Islet precursor cell (in vitro differentiated cells): ENCODE measurements at regions not wholly inside any gene's neighbourhood (a gene's known extent, or its start where the extent isn't known, plus 50 kb on each side); places are given as distances from the start of the nearest gene placed in this dataset.

Experiments used
- DNase-seq: peaks from one replicate; pipeline ENCODE4 v3.0.0-alpha.2; 2018

- DNase-seq, result no peak
Measured at GRCh38 chr12:82029936-82030335, 270.8 kb upstream of the PPFIA2 start.

- no peak for DNase-seq
Measured at GRCh38 chr12:82028772-82029171, 269.6 kb upstream of the PPFIA2 start.

- no peak for DNase-seq
Measured at GRCh38 chr12:82027612-82028011, 268.5 kb upstream of the PPFIA2 start.

GRCh38 chr12:82025462-82025861 lies 266.3 kb upstream of the PPFIA2 start:
- no peak for DNase-seq

GRCh38 chr12:82019533-82019932 lies 260.4 kb upstream of the PPFIA2 start:
- DNase-seq, result no peak

GRCh38 chr12:82015623-82016347 lies 256.6 kb upstream of the PPFIA2 start:
- DNase-seq, result no peak

- no peak for DNase-seq
Measured at GRCh38 chr12:82012176-82012575, 253.0 kb upstream of the PPFIA2 start.

- no peak for DNase-seq
Measured at GRCh38 chr12:82009524-82009923, 250.4 kb upstream of the PPFIA2 start.

GRCh38 chr12:82008251-82008650 lies 249.1 kb upstream of the PPFIA2 start:
- no peak for DNase-seq

GRCh38 chr12:81998761-81999378 lies 239.7 kb upstream of the PPFIA2 start:
- DNase-seq, result no peak

- peak; percentile 74 for DNase-seq
Measured at GRCh38 chr12:81992461-81992860, 233.3 kb upstream of the PPFIA2 start.

GRCh38 chr12:81991868-81992267 lies 232.7 kb upstream of the PPFIA2 start:
- DNase-seq, result no peak

GRCh38 chr12:81988362-81988761 lies 229.2 kb upstream of the PPFIA2 start:
- no peak for DNase-seq

GRCh38 chr12:81987371-81987770 lies 228.2 kb upstream of the PPFIA2 start:
- DNase-seq, result no peak

GRCh38 chr12:81976661-81977060 lies 217.5 kb upstream of the PPFIA2 start:
- DNase-seq, result no peak

- DNase-seq, result no peak
Measured at GRCh38 chr12:81974762-81975161, 215.6 kb upstream of the PPFIA2 start.

- DNase-seq, result no peak
Measured at GRCh38 chr12:81968421-81968820, 209.3 kb upstream of the PPFIA2 start.

GRCh38 chr12:81963636-81964035 lies 204.5 kb upstream of the PPFIA2 start:
- no peak for DNase-seq

- no peak for DNase-seq
Measured at GRCh38 chr12:81963026-81963425, 203.9 kb upstream of the PPFIA2 start.

GRCh38 chr12:81962126-81962856 lies 203.1 kb upstream of the PPFIA2 start:
- DNase-seq, result no peak

- no peak for DNase-seq
Measured at GRCh38 chr12:81958406-81958805, 199.3 kb upstream of the PPFIA2 start.

- no peak for DNase-seq
Measured at GRCh38 chr12:81957631-81958030, 198.5 kb upstream of the PPFIA2 start.

GRCh38 chr12:81956468-81956860 lies 197.3 kb upstream of the PPFIA2 start:
- DNase-seq, result no peak

GRCh38 chr12:81953541-81953940 lies 194.4 kb upstream of the PPFIA2 start:
- DNase-seq, result no peak
